GM19099 (cell line): ENCODE measurements at regions not wholly inside any gene's neighbourhood (a gene's known extent, or its start where the extent isn't known, plus 50 kb on each side); places are given as distances from the start of the nearest gene placed in this dataset.

Experiments used
- POLR2A ChIP-seq: IDR thresholded peaks from 3 replicates; pipeline ENCODE4 v1.6.1; 2011; ENCODE audit warnings: low read depth; ENCODE audit not compliant: insufficient read length; ENCODE audit errors: extremely low read depth

GRCh38 chr5:83889971-83890745 is 169.5 kb upstream of the HAPLN1 start:
- no peak for TF ChIP-seq POLR2A

GRCh38 chr5:83877911-83878706 is 157.5 kb upstream of the HAPLN1 start:
- TF ChIP-seq POLR2A: no peak

GRCh38 chr5:83871533-83872395 is 151.1 kb upstream of the HAPLN1 start:
- no peak for TF ChIP-seq POLR2A

DNA sequence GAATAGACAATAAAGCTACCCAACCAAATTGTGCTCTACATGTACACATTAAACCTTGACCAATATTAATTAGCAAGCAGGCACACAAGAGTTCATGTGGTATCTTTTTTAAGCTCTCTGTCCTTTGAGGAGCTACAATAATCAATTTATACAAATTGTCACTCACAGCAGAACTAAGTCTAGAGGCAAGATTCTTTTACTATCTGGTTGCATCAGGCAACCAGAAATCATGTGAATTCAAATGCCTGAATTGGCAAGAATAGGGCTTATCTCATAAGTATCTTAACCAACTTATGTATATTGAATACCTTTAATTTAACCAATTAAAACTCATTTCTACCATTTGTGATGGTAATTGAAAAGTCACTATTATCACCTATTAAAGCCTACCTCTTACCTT is 145.5 kb upstream of the HAPLN1 start:
- no peak for TF ChIP-seq POLR2A

- TF ChIP-seq POLR2A: no peak
Measured at GRCh38 chr5:83865579-83865978, 144.9 kb upstream of the HAPLN1 start.

DNA sequence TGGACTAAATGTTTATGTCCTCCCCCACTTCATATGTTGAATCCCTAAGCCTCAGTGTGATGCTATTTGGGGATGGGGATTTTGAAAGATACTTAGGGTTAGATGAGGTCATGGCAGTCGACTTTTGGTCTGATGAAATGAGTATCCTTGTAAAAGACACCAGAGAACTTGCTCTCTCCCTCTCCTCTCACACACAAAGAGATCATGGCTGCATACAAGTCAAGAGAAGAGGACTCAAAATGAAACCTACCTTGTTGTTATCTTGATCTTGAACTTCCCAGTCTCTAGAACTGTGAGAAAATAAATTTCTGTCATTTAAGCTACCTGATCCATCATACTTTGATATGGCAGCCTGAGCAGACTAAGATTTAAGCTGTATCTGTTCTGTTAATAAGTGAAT is 144.0 kb upstream of the HAPLN1 start:
- TF ChIP-seq POLR2A: no peak

DNA sequence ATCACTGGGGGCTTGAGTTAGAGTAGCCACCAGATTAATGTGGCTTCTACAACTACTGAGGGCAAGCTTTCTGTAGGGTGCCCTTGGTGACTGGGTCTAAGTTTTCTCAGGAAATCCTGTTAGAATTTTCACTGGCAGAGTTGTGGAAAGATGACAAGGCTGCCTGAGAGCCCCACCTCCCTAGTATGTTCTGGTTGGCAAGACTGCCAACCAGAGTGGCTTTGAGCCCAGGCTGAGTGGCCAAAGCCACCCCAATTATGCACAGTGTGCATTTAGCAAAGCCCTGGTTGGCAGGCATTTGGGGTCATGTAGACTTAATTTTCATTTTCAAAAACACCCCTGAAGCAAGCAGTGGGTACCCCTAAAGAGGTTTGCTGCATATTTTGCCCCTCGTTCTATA is 136.7 kb upstream of the HAPLN1 start:
- no peak for TF ChIP-seq POLR2A

- no peak for TF ChIP-seq POLR2A
Measured at GRCh38 chr5:83856881-83857280, 136.2 kb upstream of the HAPLN1 start.

GRCh38 chr5:83848941-83849340 is 128.3 kb upstream of the HAPLN1 start:
- no peak for TF ChIP-seq POLR2A

GRCh38 chr5:83846624-83847350 is 126.1 kb upstream of the HAPLN1 start:
- TF ChIP-seq POLR2A: no peak

DNA sequence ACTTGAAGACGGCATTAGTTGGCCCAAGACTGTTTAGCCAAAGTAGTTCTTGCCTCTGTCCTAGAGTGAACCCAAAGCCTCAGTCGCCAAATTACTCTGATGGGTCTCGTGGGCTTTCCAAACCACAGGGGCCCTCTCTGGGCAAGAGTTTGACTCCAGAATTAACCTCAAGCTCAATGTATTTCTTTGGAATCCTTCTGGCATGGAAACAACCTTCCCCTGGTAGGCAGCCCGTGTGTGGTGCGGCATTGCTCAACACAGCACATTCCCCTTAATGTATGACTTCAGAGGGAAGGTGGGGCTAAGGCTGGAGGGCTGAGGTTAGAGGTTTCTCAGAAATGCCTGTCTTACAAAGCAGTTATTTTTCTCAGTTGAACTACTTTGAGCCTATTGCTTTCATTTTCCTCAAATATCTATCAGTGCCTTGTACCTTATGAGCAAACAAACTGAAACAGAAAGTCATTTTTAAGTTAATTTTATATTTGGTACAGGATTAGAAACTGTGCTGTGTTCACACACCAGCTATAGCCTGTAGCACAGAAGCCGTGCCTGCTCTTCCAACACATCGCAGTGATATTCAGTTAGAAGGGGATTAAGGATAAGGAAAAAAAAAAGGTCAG is 123.9 kb upstream of the HAPLN1 start:
- peak; percentile 53 for TF ChIP-seq POLR2A

- no peak for TF ChIP-seq POLR2A
Measured at GRCh38 chr5:83839788-83840187, 119.1 kb upstream of the HAPLN1 start.

- TF ChIP-seq POLR2A: no peak
Measured at GRCh38 chr5:83839256-83839655, 118.6 kb upstream of the HAPLN1 start.

DNA sequence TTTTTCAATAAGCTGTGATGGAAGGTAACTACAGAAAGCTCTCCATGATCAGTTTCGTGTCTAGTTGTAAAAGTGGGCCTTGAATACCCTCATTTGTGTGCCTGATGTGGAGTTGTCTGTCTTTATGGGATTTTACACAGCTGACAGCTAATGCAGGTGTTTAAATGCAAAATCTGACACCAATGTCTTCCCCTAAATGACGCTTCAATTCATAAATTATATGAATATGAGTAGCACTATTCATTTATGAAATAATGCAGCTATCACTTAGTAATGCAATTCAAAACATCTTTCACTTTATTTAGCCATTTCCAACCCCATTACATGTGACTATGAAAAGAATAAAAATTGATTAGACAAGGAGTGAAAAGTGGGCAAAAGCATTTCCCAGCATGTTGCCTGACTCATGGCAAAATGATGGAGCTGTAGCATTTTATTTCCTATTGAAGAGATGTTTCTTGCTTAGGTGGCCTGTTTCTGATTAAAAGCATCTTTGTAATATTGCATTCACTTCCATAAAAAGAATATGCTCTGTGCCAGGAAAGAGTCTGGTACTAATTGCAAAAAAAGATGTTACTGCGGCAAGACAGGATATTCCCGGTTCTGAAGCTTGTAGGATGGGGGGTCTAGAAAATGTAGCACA is 116.7 kb upstream of the HAPLN1 start:
- no peak for TF ChIP-seq POLR2A
